ENCODE measurements at regions not wholly inside any gene's neighbourhood (a gene's known extent, or its start where the extent isn't known, plus 50 kb on each side); places are given as distances from the start of the nearest gene placed in this dataset.

GRCh38 chr4:104418286-104418685, 76.4 kb downstream of the CXXC4 start:
- DNase-seq (ENCODE audit: low read depth in 4 of 4, low spot score in 3 of 4) = no peak

DNA sequence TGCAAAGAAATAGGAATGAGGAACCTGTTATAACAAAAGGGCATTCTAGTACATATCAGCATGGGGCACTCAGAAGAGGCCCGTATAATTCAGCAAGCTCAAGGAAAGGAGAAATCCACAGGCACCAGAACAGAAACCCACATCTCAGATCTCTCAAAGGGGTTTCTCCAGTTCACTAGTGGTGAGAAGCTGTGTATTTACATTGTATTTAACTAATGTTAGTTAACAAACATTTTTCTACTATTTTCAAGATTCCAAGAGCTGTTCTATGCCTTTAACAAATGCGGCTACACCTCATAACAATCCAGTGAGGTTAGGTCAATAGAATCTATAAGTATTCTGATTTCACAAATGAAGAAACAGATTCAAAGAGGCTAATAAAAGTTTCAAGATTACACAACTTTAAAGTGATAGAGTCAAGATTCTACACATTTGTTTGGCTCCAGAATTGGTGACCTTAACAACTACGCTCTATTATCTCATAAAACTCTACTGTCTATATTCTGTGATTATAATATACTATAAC, 77.3 kb downstream of the CXXC4 start:
- DNase-seq (ENCODE audit: low read depth in 4 of 4, low spot score in 3 of 4) = no peak

GRCh38 chr4:104416725-104417356, 77.9 kb downstream of the CXXC4 start:
- no peak for DNase-seq (ENCODE audit: low read depth in 4 of 4, low spot score in 3 of 4)

DNA sequence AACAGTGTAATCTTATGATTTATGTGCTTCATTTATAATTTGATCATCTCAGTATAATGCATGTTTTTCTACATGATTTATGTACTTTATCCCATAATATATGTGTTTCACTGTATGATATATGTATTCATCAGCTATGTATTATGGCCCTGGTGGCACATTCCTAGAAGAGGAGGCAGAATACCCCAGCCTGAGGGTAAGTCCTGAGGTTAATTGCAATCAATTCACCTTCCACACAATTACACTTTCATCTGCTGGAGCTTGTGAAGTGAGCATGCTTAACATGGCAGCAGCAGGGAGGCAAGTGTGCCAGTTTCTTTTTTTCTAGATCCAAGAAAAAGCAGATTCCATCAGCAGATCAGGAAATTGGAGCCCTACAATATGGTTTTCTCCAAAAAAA, 81.2 kb downstream of the CXXC4 start:
- DNase-seq (ENCODE audit: low read depth in 4 of 4, low spot score in 3 of 4) = no peak

- DNase-seq (ENCODE audit: low read depth in 4 of 4, low spot score in 3 of 4) = no peak
Measured at GRCh38 chr4:104412344-104412743, 82.3 kb downstream of the CXXC4 start.

DNA sequence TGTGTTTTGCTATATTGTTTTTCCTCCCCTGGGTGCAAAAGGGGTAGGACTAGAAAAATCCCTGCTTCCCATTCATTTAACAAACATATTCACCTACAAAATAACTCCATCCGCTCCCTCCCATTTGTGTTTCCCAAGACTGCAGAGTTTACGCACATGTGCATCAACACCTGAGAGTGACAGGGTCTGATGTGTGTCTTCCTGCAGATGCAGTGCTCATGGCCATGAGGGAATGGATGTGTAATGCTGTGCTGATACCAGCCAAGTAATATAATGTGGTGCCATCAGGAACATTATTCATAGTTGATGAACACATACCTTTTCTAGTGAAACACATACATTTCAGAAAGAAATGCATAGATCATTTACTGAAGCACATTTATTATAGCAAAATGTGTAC, 83.2 kb downstream of the CXXC4 start:
- no peak for DNase-seq (ENCODE audit: low read depth in 4 of 4, low spot score in 3 of 4)

GRCh38 chr4:104408878-104409277, 85.8 kb downstream of the CXXC4 start:
- no peak for DNase-seq (ENCODE audit: low read depth in 4 of 4, low spot score in 3 of 4)

- DNase-seq (ENCODE audit: low read depth in 4 of 4, low spot score in 3 of 4) = no peak
Measured at GRCh38 chr4:104404361-104404760, 90.3 kb downstream of the CXXC4 start.

- DNase-seq (ENCODE audit: low read depth in 4 of 4, low spot score in 3 of 4) = no peak
Measured at GRCh38 chr4:104395168-104395614, 99.5 kb downstream of the CXXC4 start.

GRCh38 chr4:104394406-104395167, 100.1 kb downstream of the CXXC4 start:
- no peak for DNase-seq (ENCODE audit: low read depth in 4 of 4, low spot score in 3 of 4)

DNA sequence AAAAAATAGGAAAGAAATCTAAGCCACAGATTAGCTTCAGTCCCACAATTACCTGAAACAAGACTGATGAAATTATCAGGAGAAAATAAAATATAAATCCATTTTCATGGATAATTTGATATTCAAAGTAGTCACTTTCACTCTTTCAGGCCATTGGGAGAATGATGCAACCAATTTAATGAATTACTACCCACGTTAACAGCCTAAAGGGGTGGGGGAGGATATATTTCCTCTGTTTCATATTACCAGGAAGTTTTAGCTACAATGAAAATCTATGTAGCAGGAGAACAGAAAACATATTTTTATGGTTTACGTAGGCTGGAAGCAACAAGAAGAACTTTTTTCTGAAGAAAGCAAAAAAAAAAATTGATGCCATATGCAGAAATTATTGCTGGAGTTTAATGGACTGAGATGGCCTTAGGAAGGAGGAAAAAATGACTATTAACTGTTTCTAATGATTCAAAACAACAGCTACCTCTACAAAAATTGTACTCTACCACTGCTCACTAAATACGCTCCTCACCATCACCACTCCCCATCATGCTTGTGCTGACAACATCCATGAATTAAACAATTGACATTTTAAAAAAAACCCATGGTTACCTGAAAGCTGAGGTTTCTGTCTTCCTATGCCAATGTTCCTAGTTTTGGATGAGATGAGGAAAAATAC, 100.9 kb downstream of the CXXC4 start:
- DNase-seq (ENCODE audit: low read depth in 4 of 4, low spot score in 3 of 4) = no peak

DNA sequence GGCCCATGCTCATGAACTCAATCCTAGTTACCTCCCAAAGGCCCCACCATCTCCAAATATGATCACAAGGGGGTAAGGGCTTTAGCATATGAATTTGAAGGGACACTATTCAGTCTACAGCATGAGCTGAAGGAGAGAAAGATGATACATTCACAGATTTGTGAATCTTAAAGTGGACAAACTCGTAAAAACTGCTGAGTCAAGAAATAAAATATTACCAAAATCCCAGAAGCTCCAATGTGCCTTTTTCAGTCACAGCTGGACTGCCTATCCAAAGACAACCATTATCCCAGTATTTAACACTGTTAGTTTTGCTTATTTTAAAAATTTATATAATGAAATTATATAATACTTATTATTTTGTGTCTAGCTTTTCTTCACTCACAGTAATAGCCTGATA, 109.0 kb downstream of the CXXC4 start:
- no peak for DNase-seq (ENCODE audit: low read depth in 4 of 4, low spot score in 3 of 4)

- DNase-seq (ENCODE audit: low read depth in 4 of 4, low spot score in 3 of 4) = no peak
Measured at GRCh38 chr4:104382961-104383360, 111.7 kb downstream of the CXXC4 start.

GRCh38 chr4:104381729-104382128, 113.0 kb downstream of the CXXC4 start:
- DNase-seq (ENCODE audit: low read depth in 4 of 4, low spot score in 3 of 4) = no peak

DNA sequence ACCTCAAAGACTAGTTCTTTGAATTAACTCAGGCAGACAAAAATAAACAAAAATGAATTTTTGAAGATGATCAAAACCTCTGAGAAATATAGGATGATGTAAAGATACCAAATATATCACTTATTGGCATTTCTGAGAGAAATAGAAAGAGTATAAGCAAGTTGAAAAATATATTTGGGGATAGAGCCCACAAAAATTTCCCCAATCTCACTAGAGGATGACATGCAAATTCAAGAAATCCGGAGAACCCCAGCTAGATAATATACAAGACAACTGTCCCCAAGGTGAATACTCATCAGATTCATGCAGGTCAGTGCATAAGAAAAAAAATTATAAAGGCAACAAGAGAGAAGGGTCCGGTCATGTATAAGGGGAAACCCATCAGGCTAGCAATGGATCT, 129.1 kb downstream of the CXXC4 start:
- no peak for DNase-seq (ENCODE audit: low read depth in 4 of 4, low spot score in 3 of 4)

GRCh38 chr4:104353481-104353880, 141.2 kb downstream of the CXXC4 start:
- DNase-seq (ENCODE audit: low read depth in 4 of 4, low spot score in 3 of 4) = no peak

DNA sequence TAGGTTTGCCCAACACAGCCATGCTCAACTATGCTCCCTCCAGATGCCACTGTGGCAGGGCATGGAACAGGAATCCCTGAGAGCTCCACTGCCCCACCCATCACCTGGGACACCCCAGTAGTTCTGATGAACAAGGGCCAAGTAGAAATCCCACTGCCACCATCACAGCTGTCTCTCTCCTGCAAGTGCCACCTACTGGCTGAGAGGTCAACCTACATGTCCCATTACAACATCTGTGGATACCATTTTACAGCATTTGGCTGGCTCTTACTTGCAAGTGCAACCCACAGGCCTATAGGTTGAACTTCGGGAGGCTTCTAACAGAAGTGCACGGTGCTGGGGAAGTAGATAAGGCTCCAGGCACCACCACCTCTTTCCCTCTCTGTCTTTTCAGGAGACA, 142.5 kb downstream of the CXXC4 start:
- no peak for DNase-seq (ENCODE audit: low read depth in 4 of 4, low spot score in 3 of 4)

DNA sequence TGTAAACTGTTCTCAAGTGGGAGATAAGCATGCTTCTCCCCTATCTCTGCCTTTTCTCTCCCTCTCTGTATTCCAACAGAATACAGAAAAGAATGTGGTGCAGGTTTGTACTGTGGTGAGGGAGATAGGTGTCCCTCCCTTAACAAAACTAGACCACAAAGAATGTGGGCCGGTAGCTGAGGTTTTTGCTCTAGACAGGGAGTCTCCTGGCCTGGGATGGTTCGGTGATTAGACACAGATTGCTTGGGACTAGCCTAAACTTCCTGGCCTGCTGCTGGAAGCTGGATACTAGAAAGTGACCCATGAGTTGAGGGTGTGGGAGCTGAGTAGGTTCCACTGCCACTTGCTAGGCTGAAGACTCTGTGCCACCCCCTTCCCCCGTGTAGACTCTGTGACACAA, 143.0 kb downstream of the CXXC4 start:
- DNase-seq (ENCODE audit: low read depth in 4 of 4, low spot score in 3 of 4) = no peak

GRCh38 chr4:104345598-104346242, 149.0 kb downstream of the CXXC4 start:
- no peak for DNase-seq (ENCODE audit: low read depth in 4 of 4, low spot score in 3 of 4)

GRCh38 chr4:104344342-104344980, 150.2 kb downstream of the CXXC4 start:
- DNase-seq (ENCODE audit: low read depth in 4 of 4, low spot score in 3 of 4) = no peak

- DNase-seq (ENCODE audit: low read depth in 4 of 4, low spot score in 3 of 4) = no peak
Measured at GRCh38 chr4:104334410-104334809, 160.3 kb downstream of the CXXC4 start.
